ENCODE measurements at regions not wholly inside any gene's neighbourhood (a gene's known extent, or its start where the extent isn't known, plus 50 kb on each side); places are given as distances from the start of the nearest gene placed in this dataset.

DNA sequence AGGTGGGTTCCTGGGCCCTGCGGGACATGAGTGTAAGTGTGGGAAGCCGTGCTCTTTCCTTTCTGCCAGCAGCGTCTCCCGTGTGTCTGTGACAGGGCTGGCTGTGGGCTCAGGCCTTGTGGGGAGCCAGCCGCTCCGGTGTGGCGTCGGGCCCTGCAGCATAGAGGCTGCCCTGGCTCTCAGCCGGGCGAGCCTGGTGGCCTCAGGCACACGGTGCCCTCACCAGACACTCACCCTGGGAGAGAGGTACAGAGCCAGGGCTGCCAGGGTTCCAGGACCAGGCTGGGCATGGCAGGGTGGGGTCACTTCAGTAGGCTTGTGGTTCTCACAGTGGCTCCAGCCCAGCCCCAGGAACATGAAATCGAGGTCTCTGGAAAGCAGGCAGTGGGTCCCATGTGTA is 324.8 kb downstream of the TEX29 start:
- H3K27ac ChIP-seq, result no peak overlapping the region
- TF ChIP-seq, protein P1, sequence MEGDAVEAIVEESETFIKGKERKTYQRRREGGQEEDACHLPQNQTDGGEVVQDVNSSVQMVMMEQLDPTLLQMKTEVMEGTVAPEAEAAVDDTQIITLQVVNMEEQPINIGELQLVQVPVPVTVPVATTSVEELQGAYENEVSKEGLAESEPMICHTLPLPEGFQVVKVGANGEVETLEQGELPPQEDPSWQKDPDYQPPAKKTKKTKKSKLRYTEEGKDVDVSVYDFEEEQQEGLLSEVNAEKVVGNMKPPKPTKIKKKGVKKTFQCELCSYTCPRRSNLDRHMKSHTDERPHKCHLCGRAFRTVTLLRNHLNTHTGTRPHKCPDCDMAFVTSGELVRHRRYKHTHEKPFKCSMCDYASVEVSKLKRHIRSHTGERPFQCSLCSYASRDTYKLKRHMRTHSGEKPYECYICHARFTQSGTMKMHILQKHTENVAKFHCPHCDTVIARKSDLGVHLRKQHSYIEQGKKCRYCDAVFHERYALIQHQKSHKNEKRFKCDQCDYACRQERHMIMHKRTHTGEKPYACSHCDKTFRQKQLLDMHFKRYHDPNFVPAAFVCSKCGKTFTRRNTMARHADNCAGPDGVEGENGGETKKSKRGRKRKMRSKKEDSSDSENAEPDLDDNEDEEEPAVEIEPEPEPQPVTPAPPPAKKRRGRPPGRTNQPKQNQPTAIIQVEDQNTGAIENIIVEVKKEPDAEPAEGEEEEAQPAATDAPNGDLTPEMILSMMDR (IDR thresholded peaks at IDR 0.05; ENCODE audit: low read depth, low read length), result no peak
- no peaks in the 10 kb centered on the region for H3K36me3 ChIP-seq
- no peaks in the 10 kb centered on the region for H3K9me3 ChIP-seq (ENCODE audit: low read depth)
- H3K27me3 ChIP-seq, result peaks cover 6% of the 10 kb centered on the region
- H3K4me3 ChIP-seq, result no peak overlapping the region
- no peak for DNase-seq (ENCODE audit: low read depth in 1 of 2, low spot score in 1 of 2)
- no peaks in the 10 kb centered on the region for H3K4me1 ChIP-seq (ENCODE audit: low read depth)

- TF ChIP-seq, protein P1 (IDR thresholded peaks at IDR 0.05; ENCODE audit: low read depth, low read length), result no peak
- DNase-seq (ENCODE audit: low read depth in 1 of 2, low spot score in 1 of 2), result no peak
Observed at GRCh38 chr13:111645598-111646455, 325.4 kb downstream of the TEX29 start.

GRCh38 chr13:111646456-111646855 is 326.0 kb downstream of the TEX29 start:
- Histone ChIP-seq H3K4me3 (no peak overlapping the region), H3K27ac (no peak overlapping the region), H3K27me3 (peaks cover 17% of the 10 kb centered on the region), H3K9me3 (ENCODE audit: low read depth) (no peaks in the 10 kb centered on the region), H3K36me3 (no peaks in the 10 kb centered on the region), H3K4me1 (ENCODE audit: low read depth) (no peaks in the 10 kb centered on the region)
- TF ChIP-seq, protein P1 (IDR thresholded peaks at IDR 0.05; ENCODE audit: low read depth, low read length), result no peak
- DNase-seq (ENCODE audit: low read depth in 1 of 2, low spot score in 1 of 2), result no peak

More at GRCh38 chr13:111645598-111646455, 325.4 kb downstream of the TEX29 start:
- Histone ChIP-seq H3K36me3 (no peaks in the 10 kb centered on the region), H3K27ac (no peak overlapping the region), H3K27me3 (peaks cover 10% of the 10 kb centered on the region), H3K9me3 (ENCODE audit: low read depth) (no peaks in the 10 kb centered on the region), H3K4me3 (no peak overlapping the region), H3K4me1 (ENCODE audit: low read depth) (no peaks in the 10 kb centered on the region)

DNA sequence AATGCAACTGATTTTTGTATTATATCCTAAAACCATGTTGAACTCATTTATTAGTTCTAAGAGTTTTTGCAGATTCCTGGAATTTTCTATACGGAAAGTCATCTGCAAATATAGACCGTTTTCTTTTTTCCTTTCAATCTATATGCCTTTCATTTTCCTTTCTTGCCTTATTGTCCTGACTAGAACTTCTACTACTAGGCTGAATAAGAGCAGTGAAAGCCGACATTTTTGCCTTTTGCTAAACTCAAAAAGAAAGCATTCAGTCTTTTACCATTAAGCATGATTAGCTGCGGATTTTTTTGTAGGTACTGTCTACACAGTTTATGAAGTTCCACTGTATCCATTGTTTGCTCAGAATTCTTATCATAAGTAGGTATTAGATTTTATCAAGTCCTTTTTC is 328.4 kb downstream of the TEX29 start:
- no peaks in the 10 kb centered on the region for H3K4me1 ChIP-seq (ENCODE audit: low read depth)
- no peaks in the 10 kb centered on the region for H3K36me3 ChIP-seq
- no peak overlapping the region for H3K27ac ChIP-seq
- DNase-seq (ENCODE audit: low read depth in 1 of 2, low spot score in 1 of 2), result no peak
- no peak overlapping the region for H3K4me3 ChIP-seq
- TF ChIP-seq, protein P1 (IDR thresholded peaks at IDR 0.05; ENCODE audit: low read depth, low read length), result no peak
- no peaks in the 10 kb centered on the region for H3K9me3 ChIP-seq (ENCODE audit: low read depth)
- H3K27me3 ChIP-seq, result peaks cover 37% of the 10 kb centered on the region

- TF ChIP-seq, protein P1 (IDR thresholded peaks at IDR 0.05; ENCODE audit: low read depth, low read length), result no peak
- Histone ChIP-seq H3K36me3 (no peaks in the 10 kb centered on the region), H3K4me3 (no peak overlapping the region), H3K27me3 (peaks cover 53% of the 10 kb centered on the region), H3K9me3 (ENCODE audit: low read depth) (no peaks in the 10 kb centered on the region), H3K27ac (no peak overlapping the region), H3K4me1 (ENCODE audit: low read depth) (no peaks in the 10 kb centered on the region)
- no peak for DNase-seq (ENCODE audit: low read depth in 1 of 2, low spot score in 1 of 2)
Observed at GRCh38 chr13:111650626-111651025, 330.2 kb downstream of the TEX29 start.

Data from cardiac muscle cell (in vitro differentiated cells and primary cell).